ENCODE measurements at regions not wholly inside any gene's neighbourhood (a gene's known extent, or its start where the extent isn't known, plus 50 kb on each side); places are given as distances from the start of the nearest gene placed in this dataset.

- no peak overlapping the region for H3K27ac ChIP-seq
- TF ChIP-seq, protein P1, sequence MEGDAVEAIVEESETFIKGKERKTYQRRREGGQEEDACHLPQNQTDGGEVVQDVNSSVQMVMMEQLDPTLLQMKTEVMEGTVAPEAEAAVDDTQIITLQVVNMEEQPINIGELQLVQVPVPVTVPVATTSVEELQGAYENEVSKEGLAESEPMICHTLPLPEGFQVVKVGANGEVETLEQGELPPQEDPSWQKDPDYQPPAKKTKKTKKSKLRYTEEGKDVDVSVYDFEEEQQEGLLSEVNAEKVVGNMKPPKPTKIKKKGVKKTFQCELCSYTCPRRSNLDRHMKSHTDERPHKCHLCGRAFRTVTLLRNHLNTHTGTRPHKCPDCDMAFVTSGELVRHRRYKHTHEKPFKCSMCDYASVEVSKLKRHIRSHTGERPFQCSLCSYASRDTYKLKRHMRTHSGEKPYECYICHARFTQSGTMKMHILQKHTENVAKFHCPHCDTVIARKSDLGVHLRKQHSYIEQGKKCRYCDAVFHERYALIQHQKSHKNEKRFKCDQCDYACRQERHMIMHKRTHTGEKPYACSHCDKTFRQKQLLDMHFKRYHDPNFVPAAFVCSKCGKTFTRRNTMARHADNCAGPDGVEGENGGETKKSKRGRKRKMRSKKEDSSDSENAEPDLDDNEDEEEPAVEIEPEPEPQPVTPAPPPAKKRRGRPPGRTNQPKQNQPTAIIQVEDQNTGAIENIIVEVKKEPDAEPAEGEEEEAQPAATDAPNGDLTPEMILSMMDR (conservative IDR thresholded peaks at IDR 0.05; ENCODE audit: low read depth) = no peak
- DNase-seq (ENCODE audit: low spot score) = no peak
- ChIA-PET CTCF (no interaction called here), POLR2A (ENCODE audit: low non-redundant PET) (no interaction called here)
Observed at GRCh38 chr6:79410806-79411205, 126.4 kb downstream of the LCA5 start.

- no peak for DNase-seq (ENCODE audit: low spot score)
- no peak overlapping the region for H3K27ac ChIP-seq
- TF ChIP-seq, protein P1 (conservative IDR thresholded peaks at IDR 0.05; ENCODE audit: low read depth) = no peak
- CTCF ChIA-PET = no interaction called here
- POLR2A ChIA-PET (ENCODE audit: low non-redundant PET) = no interaction called here
Observed at GRCh38 chr6:79408256-79408974, 128.8 kb downstream of the LCA5 start.

GRCh38 chr6:79404677-79405076 is 132.6 kb downstream of the LCA5 start:
- no peak for DNase-seq (ENCODE audit: low spot score)
- CTCF ChIA-PET = interaction anchor here (0.6 to 0.8 kb wide), 2 partner anchors 25 to 29 kb away, joined by 4 read pairs; no protein-coding TSS in a partner anchor
- TF ChIP-seq, protein P1 (conservative IDR thresholded peaks at IDR 0.05; ENCODE audit: low read depth) = no peak
- no peak overlapping the region for H3K27ac ChIP-seq
- POLR2A ChIA-PET (ENCODE audit: low non-redundant PET) = no interaction called here

GRCh38 chr6:79404261-79404660 is 133.0 kb downstream of the LCA5 start:
- DNase-seq (ENCODE audit: low spot score) = no peak
- POLR2A ChIA-PET (ENCODE audit: low non-redundant PET) = no interaction called here
- CTCF ChIA-PET = interaction anchor here (0.6 kb wide), 2 partner anchors 35 to 1947 kb away, joined by 4 read pairs; no protein-coding TSS in a partner anchor
- H3K27ac ChIP-seq = no peak overlapping the region
- TF ChIP-seq, protein P1 (conservative IDR thresholded peaks at IDR 0.05; ENCODE audit: low read depth) = no peak

GRCh38 chr6:79403563-79403962 is 133.7 kb downstream of the LCA5 start:
- POLR2A ChIA-PET (ENCODE audit: low non-redundant PET) = no interaction called here
- CTCF ChIA-PET = interaction anchor here (0.6 kb wide), 2 partner anchors 34 to 1946 kb away, joined by 4 read pairs; no protein-coding TSS in a partner anchor
- no peak overlapping the region for H3K27ac ChIP-seq
- TF ChIP-seq, protein P1 (conservative IDR thresholded peaks at IDR 0.05; ENCODE audit: low read depth) = no peak
- DNase-seq (ENCODE audit: low spot score) = no peak

GRCh38 chr6:79403086-79403485 is 134.1 kb downstream of the LCA5 start:
- no peak for DNase-seq (ENCODE audit: low spot score)
- POLR2A ChIA-PET (ENCODE audit: low non-redundant PET) = no interaction called here
- H3K27ac ChIP-seq = no peak overlapping the region
- TF ChIP-seq, protein P1 (conservative IDR thresholded peaks at IDR 0.05; ENCODE audit: low read depth) = no peak
- CTCF ChIA-PET = no interaction called here

Data from RWPE1 (cell line).